HL-60 (cell line): ENCODE measurements at regions not wholly inside any gene's neighbourhood (a gene's known extent, or its start where the extent isn't known, plus 50 kb on each side); places are given as distances from the start of the nearest gene placed in this dataset.

Experiments
- CTCF ChIP-seq: IDR thresholded peaks from one replicate; pipeline ENCODE4 v1.5.1; 2011; ENCODE audit warnings: low read length, control low read depth, inconsistent platforms; ENCODE audit not compliant: insufficient read depth
- POLR2AphosphoS5 ChIP-seq: IDR thresholded peaks from 2 replicates; pipeline ENCODE4 v1.6.1; 2012; ENCODE audit warnings: low read depth
- REST ChIP-seq: IDR thresholded peaks from 2 replicates; pipeline ENCODE4 v1.6.1; 2012; ENCODE audit warnings: low read depth; ENCODE audit not compliant: insufficient replicate concordance

- TF ChIP-seq CTCF (no peak), POLR2AphosphoS5 (no peak), REST (no peak)
Measured at GRCh38 chr3:25899352-25900101, 109.6 kb downstream of the OXSM start.
